Neuron (in vitro differentiated cells): ENCODE measurements at regions not wholly inside any gene's neighbourhood (a gene's known extent, or its start where the extent isn't known, plus 50 kb on each side); places are given as distances from the start of the nearest gene placed in this dataset.

Experiments used
- H2AFZ ChIP-seq: one replicate; pipeline ENCODE4 v1.6.1; 2013; ENCODE audit warnings: low read depth, mild to moderate bottlenecking, inconsistent platforms, low read length, moderate library complexity
- H3K27me3 ChIP-seq: one replicate; pipeline ENCODE4 v1.6.1; 2013; ENCODE audit warnings: low read length; ENCODE audit not compliant: insufficient read depth
- H3K36me3 ChIP-seq: one replicate; pipeline ENCODE4 v1.6.1; 2013; ENCODE audit warnings: low read length; ENCODE audit not compliant: insufficient read depth
- H3K4me1 ChIP-seq: one replicate; pipeline ENCODE4 v1.6.1; 2013; ENCODE audit warnings: low read length; ENCODE audit not compliant: insufficient read depth
- H3K4me3 ChIP-seq: 2 replicates; pipeline ENCODE4 v1.5.1; 2013; ENCODE audit warnings: mild to moderate bottlenecking, low read length, moderate library complexity
- H3K9me3 ChIP-seq: one replicate; pipeline ENCODE4 v1.6.1; 2013; ENCODE audit warnings: low read length

- peaks cover 2% of the 10 kb centered on the region for H3K9me3 ChIP-seq
- H3K4me3 ChIP-seq, result no peak overlapping the region
- no peaks in the 10 kb centered on the region for H3K36me3 ChIP-seq
- H3K4me1 ChIP-seq, result no peaks in the 10 kb centered on the region
- no peak overlapping the region for H2AFZ ChIP-seq
- H3K27me3 ChIP-seq, result no peaks in the 10 kb centered on the region
Observed at GRCh38 chr13:74009100-74009668, 125.0 kb downstream of the KLF12 start.

GRCh38 chr13:74006666-74007065, 127.5 kb downstream of the KLF12 start:
- no peak overlapping the region for H3K4me3 ChIP-seq
- peaks cover 2% of the 10 kb centered on the region for H3K9me3 ChIP-seq
- no peaks in the 10 kb centered on the region for H3K4me1 ChIP-seq
- no peaks in the 10 kb centered on the region for H3K36me3 ChIP-seq
- H2AFZ ChIP-seq, result no peak overlapping the region
- no peaks in the 10 kb centered on the region for H3K27me3 ChIP-seq

- no peak overlapping the region for H2AFZ ChIP-seq
- no peaks in the 10 kb centered on the region for H3K4me1 ChIP-seq
- peaks cover 2% of the 10 kb centered on the region for H3K9me3 ChIP-seq
- H3K4me3 ChIP-seq, result no peak overlapping the region
- no peaks in the 10 kb centered on the region for H3K36me3 ChIP-seq
- H3K27me3 ChIP-seq, result no peaks in the 10 kb centered on the region
Observed at GRCh38 chr13:74005320-74006157, 128.7 kb downstream of the KLF12 start.

GRCh38 chr13:74004109-74004508, 130.1 kb downstream of the KLF12 start:
- no peaks in the 10 kb centered on the region for H3K27me3 ChIP-seq
- H3K4me3 ChIP-seq, result no peak overlapping the region
- H3K4me1 ChIP-seq, result no peaks in the 10 kb centered on the region
- no peaks in the 10 kb centered on the region for H3K9me3 ChIP-seq
- H3K36me3 ChIP-seq, result no peaks in the 10 kb centered on the region
- no peak overlapping the region for H2AFZ ChIP-seq

GRCh38 chr13:74003374-74003773, 130.8 kb downstream of the KLF12 start:
- H3K27me3 ChIP-seq, result no peaks in the 10 kb centered on the region
- H3K4me1 ChIP-seq, result peaks cover 3% of the 10 kb centered on the region
- no peak overlapping the region for H3K4me3 ChIP-seq
- no peak overlapping the region for H2AFZ ChIP-seq
- no peaks in the 10 kb centered on the region for H3K36me3 ChIP-seq
- H3K9me3 ChIP-seq, result no peaks in the 10 kb centered on the region

- Histone ChIP-seq H3K9me3 (no peaks in the 10 kb centered on the region), H3K27me3 (no peaks in the 10 kb centered on the region), H3K4me1 (peaks cover 3% of the 10 kb centered on the region), H3K4me3 (no peak overlapping the region), H2AFZ (no peak overlapping the region), H3K36me3 (no peaks in the 10 kb centered on the region)
Observed at GRCh38 chr13:74000876-74001275, 133.3 kb downstream of the KLF12 start.

GRCh38 chr13:73998631-73999030, 135.6 kb downstream of the KLF12 start:
- no peak overlapping the region for H2AFZ ChIP-seq
- no peaks in the 10 kb centered on the region for H3K27me3 ChIP-seq
- no peak overlapping the region for H3K4me3 ChIP-seq
- H3K36me3 ChIP-seq, result peaks cover 8% of the 10 kb centered on the region
- no peaks in the 10 kb centered on the region for H3K9me3 ChIP-seq
- H3K4me1 ChIP-seq, result peaks cover 3% of the 10 kb centered on the region

GRCh38 chr13:73997964-73998363, 136.2 kb downstream of the KLF12 start:
- H3K4me1 ChIP-seq, result peaks cover 3% of the 10 kb centered on the region
- peaks cover 10% of the 10 kb centered on the region for H3K36me3 ChIP-seq
- H3K4me3 ChIP-seq, result no peak overlapping the region
- H3K27me3 ChIP-seq, result no peaks in the 10 kb centered on the region
- no peaks in the 10 kb centered on the region for H3K9me3 ChIP-seq
- no peak overlapping the region for H2AFZ ChIP-seq

- peaks cover 8% of the 10 kb centered on the region for H3K4me1 ChIP-seq
- H3K4me3 ChIP-seq, result no peak overlapping the region
- no peaks in the 10 kb centered on the region for H3K9me3 ChIP-seq
- H3K27me3 ChIP-seq, result no peaks in the 10 kb centered on the region
- no peak overlapping the region for H2AFZ ChIP-seq
- H3K36me3 ChIP-seq, result peaks cover 15% of the 10 kb centered on the region
Observed at GRCh38 chr13:73996569-73996968, 137.6 kb downstream of the KLF12 start.

GRCh38 chr13:73995736-73996135, 138.5 kb downstream of the KLF12 start:
- peaks cover 15% of the 10 kb centered on the region for H3K36me3 ChIP-seq
- H2AFZ ChIP-seq, result no peak overlapping the region
- H3K27me3 ChIP-seq, result no peaks in the 10 kb centered on the region
- no peak overlapping the region for H3K4me3 ChIP-seq
- no peaks in the 10 kb centered on the region for H3K9me3 ChIP-seq
- peaks cover 8% of the 10 kb centered on the region for H3K4me1 ChIP-seq

- Histone ChIP-seq H2AFZ (no peak overlapping the region), H3K4me3 (no peak overlapping the region), H3K36me3 (peaks cover 15% of the 10 kb centered on the region), H3K9me3 (no peaks in the 10 kb centered on the region), H3K4me1 (peaks cover 11% of the 10 kb centered on the region), H3K27me3 (no peaks in the 10 kb centered on the region)
Observed at GRCh38 chr13:73993661-73994060, 140.5 kb downstream of the KLF12 start.

GRCh38 chr13:73991884-73992283, 142.3 kb downstream of the KLF12 start:
- peaks cover 11% of the 10 kb centered on the region for H3K4me1 ChIP-seq
- H3K4me3 ChIP-seq, result no peak overlapping the region
- H3K36me3 ChIP-seq, result peaks cover 15% of the 10 kb centered on the region
- H2AFZ ChIP-seq, result no peak overlapping the region
- no peaks in the 10 kb centered on the region for H3K27me3 ChIP-seq
- no peaks in the 10 kb centered on the region for H3K9me3 ChIP-seq

- Histone ChIP-seq H2AFZ (no peak overlapping the region), H3K27me3 (no peaks in the 10 kb centered on the region), H3K4me1 (peaks cover 11% of the 10 kb centered on the region), H3K36me3 (peaks cover 15% of the 10 kb centered on the region), H3K9me3 (no peaks in the 10 kb centered on the region), H3K4me3 (no peak overlapping the region)
Observed at GRCh38 chr13:73991384-73991783, 142.8 kb downstream of the KLF12 start.
